Brain microvascular endothelial cell (primary cell): ENCODE measurements at regions not wholly inside any gene's neighbourhood (a gene's known extent, or its start where the extent isn't known, plus 50 kb on each side); places are given as distances from the start of the nearest gene placed in this dataset.
A peak's percentile ranks its signal among the peaks of the same experiment; 100 is the strongest.

Source experiments
- DNase-seq: peaks from one replicate; pipeline ENCODE4 v3.0.0-alpha.2; 2020
- H3K27ac ChIP-seq: fragments of 250-450 bp; sonication (Bioruptor Pico); 2 replicates; pipeline ENCODE4 v1.5.1; 2020; ENCODE audit warnings: mild to moderate bottlenecking, moderate library complexity
- H3K27me3 ChIP-seq: fragments of 250-450 bp; sonication (Bioruptor Pico); replicated peaks from 2 replicates; pipeline ENCODE4 v1.5.1; 2020; ENCODE audit warnings: mild to moderate bottlenecking
- H3K36me3 ChIP-seq: fragments of 250-450 bp; sonication (Bioruptor Pico); replicated peaks from 2 replicates; pipeline ENCODE4 v1.5.1; 2020; ENCODE audit warnings: mild to moderate bottlenecking
- H3K4me3 ChIP-seq: 2 replicates; pipeline ENCODE4 v1.5.1; 2011; ENCODE audit warnings: low read depth, mild to moderate bottlenecking, control low read depth, low read length, moderate library complexity
- in situ Hi-C: cut with HindIII; loops from 2 replicates; pipeline ENCODE4 v1.10.0; 2017; ENCODE audit warnings: low sequenced_read_pairs, low pct_ligation_motif_present
- TF ChIP-seq, protein P1 (sequence below): IDR thresholded peaks from 2 replicates; pipeline ENCODE4 v1.5.1; 2011; ENCODE audit warnings: low read depth, mild to moderate bottlenecking, moderate library complexity, low read length, control low read depth, inconsistent platforms; ENCODE audit errors: missing control alignments

- DNase-seq: no peak
- no peaks in the 10 kb centered on the region for H3K36me3 ChIP-seq
- in situ Hi-C loops: no loop called here
- TF ChIP-seq, protein P1, sequence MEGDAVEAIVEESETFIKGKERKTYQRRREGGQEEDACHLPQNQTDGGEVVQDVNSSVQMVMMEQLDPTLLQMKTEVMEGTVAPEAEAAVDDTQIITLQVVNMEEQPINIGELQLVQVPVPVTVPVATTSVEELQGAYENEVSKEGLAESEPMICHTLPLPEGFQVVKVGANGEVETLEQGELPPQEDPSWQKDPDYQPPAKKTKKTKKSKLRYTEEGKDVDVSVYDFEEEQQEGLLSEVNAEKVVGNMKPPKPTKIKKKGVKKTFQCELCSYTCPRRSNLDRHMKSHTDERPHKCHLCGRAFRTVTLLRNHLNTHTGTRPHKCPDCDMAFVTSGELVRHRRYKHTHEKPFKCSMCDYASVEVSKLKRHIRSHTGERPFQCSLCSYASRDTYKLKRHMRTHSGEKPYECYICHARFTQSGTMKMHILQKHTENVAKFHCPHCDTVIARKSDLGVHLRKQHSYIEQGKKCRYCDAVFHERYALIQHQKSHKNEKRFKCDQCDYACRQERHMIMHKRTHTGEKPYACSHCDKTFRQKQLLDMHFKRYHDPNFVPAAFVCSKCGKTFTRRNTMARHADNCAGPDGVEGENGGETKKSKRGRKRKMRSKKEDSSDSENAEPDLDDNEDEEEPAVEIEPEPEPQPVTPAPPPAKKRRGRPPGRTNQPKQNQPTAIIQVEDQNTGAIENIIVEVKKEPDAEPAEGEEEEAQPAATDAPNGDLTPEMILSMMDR: no peak
- no peak overlapping the region for H3K27ac ChIP-seq
- no peak overlapping the region for H3K4me3 ChIP-seq
- H3K27me3 ChIP-seq: no peaks in the 10 kb centered on the region
These were observed 335.2 kb downstream of the FBXO15 start for GRCh38 chr18:73812423-73812822.

GRCh38 chr18:73807551-73808192 is 340.0 kb downstream of the FBXO15 start:
- no peaks in the 10 kb centered on the region for H3K27me3 ChIP-seq
- H3K36me3 ChIP-seq: no peaks in the 10 kb centered on the region
- TF ChIP-seq, protein P1: no peak
- no peak overlapping the region for H3K27ac ChIP-seq
- in situ Hi-C loops: no loop called here
- H3K4me3 ChIP-seq: no peak overlapping the region
- no peak for DNase-seq

GRCh38 chr18:73805991-73806390 is 341.6 kb downstream of the FBXO15 start:
- TF ChIP-seq, protein P1: no peak
- Histone ChIP-seq H3K27ac (no peak overlapping the region), H3K36me3 (no peaks in the 10 kb centered on the region), H3K27me3 (no peaks in the 10 kb centered on the region), H3K4me3 (no peak overlapping the region)
- in situ Hi-C loops: no loop called here
- DNase-seq: no peak

- Histone ChIP-seq H3K36me3 (no peaks in the 10 kb centered on the region), H3K4me3 (no peak overlapping the region), H3K27ac (no peak overlapping the region), H3K27me3 (no peaks in the 10 kb centered on the region)
- no peak for DNase-seq
- TF ChIP-seq, protein P1: no peak
- in situ Hi-C loops: no loop called here
These were observed 350.2 kb downstream of the FBXO15 start for GRCh38 chr18:73797419-73797818.

- in situ Hi-C loops: no loop called here
- no peaks in the 10 kb centered on the region for H3K36me3 ChIP-seq
- H3K4me3 ChIP-seq: no peak overlapping the region
- DNase-seq: peak; percentile 76
- no peaks in the 10 kb centered on the region for H3K27me3 ChIP-seq
- TF ChIP-seq, protein P1: no peak
- no peak overlapping the region for H3K27ac ChIP-seq
These were observed 354.2 kb downstream of the FBXO15 start for GRCh38 chr18:73793386-73793785.

GRCh38 chr18:73791081-73791480 is 356.6 kb downstream of the FBXO15 start:
- Histone ChIP-seq H3K27ac (no peak overlapping the region), H3K4me3 (no peak overlapping the region), H3K36me3 (no peaks in the 10 kb centered on the region), H3K27me3 (no peaks in the 10 kb centered on the region)
- no peak for DNase-seq
- TF ChIP-seq, protein P1: no peak
- in situ Hi-C loops: no loop called here
